HG02943 (cell line): ENCODE measurements at regions not wholly inside any gene's neighbourhood (a gene's known extent, or its start where the extent isn't known, plus 50 kb on each side); places are given as distances from the start of the nearest gene placed in this dataset.

Experiments
- ATAC-seq: cut with Tn5 transposase; IDR thresholded peaks from one replicate; pipeline ENCODE4 v1.9.1; 2021; ENCODE audit warnings: mild to moderate bottlenecking, low read depth, moderate library complexity; ENCODE audit not compliant: unreplicated experiment

GRCh38 chr2:186068139-186068801 is 329.7 kb downstream of the FSIP2 start:
- no peak for ATAC-seq

GRCh38 chr2:186069676-186070075 is 331.1 kb downstream of the FSIP2 start:
- ATAC-seq = no peak

GRCh38 chr2:186085226-186085625 is 346.6 kb downstream of the FSIP2 start:
- no peak for ATAC-seq

- no peak for ATAC-seq
Measured at GRCh38 chr2:186093174-186093573, 354.6 kb downstream of the FSIP2 start.

GRCh38 chr2:186098821-186099220 is 360.2 kb downstream of the FSIP2 start:
- no peak for ATAC-seq

- no peak for ATAC-seq
Measured at GRCh38 chr2:186099826-186100225, 361.2 kb downstream of the FSIP2 start.

GRCh38 chr2:186100636-186101035 is 362.0 kb downstream of the FSIP2 start:
- no peak for ATAC-seq

GRCh38 chr2:186101616-186102015 is 363.0 kb downstream of the FSIP2 start:
- no peak for ATAC-seq

GRCh38 chr2:186103276-186103675 is 364.7 kb downstream of the FSIP2 start:
- no peak for ATAC-seq

GRCh38 chr2:186105016-186105724 is 366.6 kb downstream of the FSIP2 start:
- no peak for ATAC-seq

GRCh38 chr2:186108470-186108869 is 369.9 kb downstream of the FSIP2 start:
- no peak for ATAC-seq

- ATAC-seq = no peak
Measured at GRCh38 chr2:186113284-186113683, 372.8 kb upstream of the ZC3H15 start.

- no peak for ATAC-seq
Measured at GRCh38 chr2:186125156-186125555, 360.9 kb upstream of the ZC3H15 start.

GRCh38 chr2:186125625-186126024 is 360.4 kb upstream of the ZC3H15 start:
- ATAC-seq = no peak

GRCh38 chr2:186126181-186126580 is 359.9 kb upstream of the ZC3H15 start:
- no peak for ATAC-seq

- ATAC-seq = no peak
Measured at GRCh38 chr2:186129767-186130581, 356.1 kb upstream of the ZC3H15 start.

GRCh38 chr2:186130748-186131641 is 355.1 kb upstream of the ZC3H15 start:
- ATAC-seq = no peak

- ATAC-seq = no peak
Measured at GRCh38 chr2:186135686-186136085, 350.4 kb upstream of the ZC3H15 start.

- ATAC-seq = no peak
Measured at GRCh38 chr2:186136860-186137259, 349.2 kb upstream of the ZC3H15 start.

GRCh38 chr2:186138845-186139244 is 347.2 kb upstream of the ZC3H15 start:
- ATAC-seq = no peak
